Endothelial cell (in vitro differentiated cells): ENCODE measurements at regions not wholly inside any gene's neighbourhood (a gene's known extent, or its start where the extent isn't known, plus 50 kb on each side); places are given as distances from the start of the nearest gene placed in this dataset.
A peak's percentile ranks its signal among the peaks of the same experiment; 100 is the strongest.
"Not testable (repeated sequence)": the region's sequence is repeated elsewhere in the genome, so short reads cannot be mapped to it uniquely, and the experiment has no call there.

Experiments
- DNase-seq: peaks from one replicate; pipeline ENCODE4 v3.0.0; 2021; ENCODE audit warnings: low spot score
- H3K27ac Mint-ChIP-seq: one replicate; pipeline ENCODE4 v1.8.0; 2021; ENCODE audit warnings: mixed read lengths, inconsistent platforms; ENCODE audit not compliant: unreplicated experiment
- H3K27me3 Mint-ChIP-seq: one replicate; pipeline ENCODE4 v1.8.0; 2021; ENCODE audit warnings: mild to moderate bottlenecking, moderate library complexity, mixed read lengths, inconsistent platforms; ENCODE audit not compliant: unreplicated experiment
- H3K36me3 Mint-ChIP-seq: one replicate; pipeline ENCODE4 v1.8.0; 2021; ENCODE audit warnings: mild to moderate bottlenecking, low read depth, mixed read lengths, inconsistent platforms; ENCODE audit not compliant: unreplicated experiment
- H3K4me1 Mint-ChIP-seq: one replicate; pipeline ENCODE4 v1.8.0; 2021; ENCODE audit warnings: mild to moderate bottlenecking, mixed read lengths, inconsistent platforms; ENCODE audit not compliant: unreplicated experiment
- H3K4me3 Mint-ChIP-seq: one replicate; pipeline ENCODE4 v1.8.0; 2021; ENCODE audit warnings: mild to moderate bottlenecking, mixed read lengths, inconsistent platforms; ENCODE audit not compliant: unreplicated experiment
- H3K9me3 Mint-ChIP-seq: one replicate; pipeline ENCODE4 v1.8.0; 2021; ENCODE audit warnings: mixed read lengths, inconsistent platforms; ENCODE audit not compliant: unreplicated experiment
- TF ChIP-seq, protein P1 (sequence below): fragments of 200-600 bp; sonication (generic); IDR thresholded peaks from one replicate; pipeline ENCODE4 v1.5.0; 2021; ENCODE audit warnings: antibody characterized with exemption; ENCODE audit not compliant: unreplicated experiment

DNA sequence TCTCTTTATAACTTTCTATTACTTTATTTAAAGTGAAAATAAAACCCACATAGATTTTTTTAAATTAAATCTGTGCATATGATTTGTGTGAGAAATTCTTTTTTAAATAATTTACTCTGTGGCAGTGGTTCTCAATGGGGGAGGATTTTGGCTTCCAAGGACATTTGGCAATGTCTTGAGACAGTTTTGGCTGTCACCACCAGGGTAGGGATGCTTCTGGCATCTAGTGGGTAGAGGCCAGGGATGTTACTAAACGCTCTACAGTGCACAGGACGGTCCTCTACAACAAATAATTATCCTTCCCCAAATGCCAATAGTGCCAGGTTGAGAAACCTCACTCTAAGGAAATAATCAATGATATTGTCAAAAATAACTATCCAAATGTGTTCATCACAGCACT is 177.9 kb upstream of the CCNG1 start:
- H3K27ac Mint-ChIP-seq: no peak overlapping the region
- H3K36me3 Mint-ChIP-seq: no peaks in the 10 kb centered on the region
- TF ChIP-seq, protein P1, sequence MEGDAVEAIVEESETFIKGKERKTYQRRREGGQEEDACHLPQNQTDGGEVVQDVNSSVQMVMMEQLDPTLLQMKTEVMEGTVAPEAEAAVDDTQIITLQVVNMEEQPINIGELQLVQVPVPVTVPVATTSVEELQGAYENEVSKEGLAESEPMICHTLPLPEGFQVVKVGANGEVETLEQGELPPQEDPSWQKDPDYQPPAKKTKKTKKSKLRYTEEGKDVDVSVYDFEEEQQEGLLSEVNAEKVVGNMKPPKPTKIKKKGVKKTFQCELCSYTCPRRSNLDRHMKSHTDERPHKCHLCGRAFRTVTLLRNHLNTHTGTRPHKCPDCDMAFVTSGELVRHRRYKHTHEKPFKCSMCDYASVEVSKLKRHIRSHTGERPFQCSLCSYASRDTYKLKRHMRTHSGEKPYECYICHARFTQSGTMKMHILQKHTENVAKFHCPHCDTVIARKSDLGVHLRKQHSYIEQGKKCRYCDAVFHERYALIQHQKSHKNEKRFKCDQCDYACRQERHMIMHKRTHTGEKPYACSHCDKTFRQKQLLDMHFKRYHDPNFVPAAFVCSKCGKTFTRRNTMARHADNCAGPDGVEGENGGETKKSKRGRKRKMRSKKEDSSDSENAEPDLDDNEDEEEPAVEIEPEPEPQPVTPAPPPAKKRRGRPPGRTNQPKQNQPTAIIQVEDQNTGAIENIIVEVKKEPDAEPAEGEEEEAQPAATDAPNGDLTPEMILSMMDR: no peak
- no peak for DNase-seq
- no peak overlapping the region for H3K4me3 Mint-ChIP-seq
- no peaks in the 10 kb centered on the region for H3K9me3 Mint-ChIP-seq
- H3K4me1 Mint-ChIP-seq: peaks cover 14% of the 10 kb centered on the region
- H3K27me3 Mint-ChIP-seq: peaks cover 1% of the 10 kb centered on the region

DNA sequence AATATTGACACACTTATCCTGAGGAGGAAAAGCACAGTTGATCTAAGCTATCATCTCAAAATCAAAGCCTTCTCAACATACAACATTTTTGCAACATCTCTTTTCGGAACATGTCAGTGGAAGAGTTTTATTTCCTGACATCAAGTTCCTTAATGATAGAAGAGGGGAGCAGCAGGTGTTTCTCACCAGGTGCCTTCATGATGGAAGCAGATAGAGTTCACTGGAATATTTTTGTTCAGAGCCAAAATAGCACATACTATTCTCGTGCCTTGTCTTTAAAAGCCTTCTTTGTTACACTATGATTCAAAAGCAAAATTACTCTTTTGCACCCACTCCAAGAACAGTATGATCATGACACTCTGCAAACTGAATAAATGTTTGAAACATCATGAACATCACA is 176.9 kb upstream of the CCNG1 start:
- peaks cover 1% of the 10 kb centered on the region for H3K27me3 Mint-ChIP-seq
- no peaks in the 10 kb centered on the region for H3K36me3 Mint-ChIP-seq
- no peaks in the 10 kb centered on the region for H3K9me3 Mint-ChIP-seq
- H3K4me3 Mint-ChIP-seq: no peak overlapping the region
- TF ChIP-seq, protein P1: no peak
- no peak overlapping the region for H3K27ac Mint-ChIP-seq
- no peak for DNase-seq
- peaks cover 14% of the 10 kb centered on the region for H3K4me1 Mint-ChIP-seq

DNA sequence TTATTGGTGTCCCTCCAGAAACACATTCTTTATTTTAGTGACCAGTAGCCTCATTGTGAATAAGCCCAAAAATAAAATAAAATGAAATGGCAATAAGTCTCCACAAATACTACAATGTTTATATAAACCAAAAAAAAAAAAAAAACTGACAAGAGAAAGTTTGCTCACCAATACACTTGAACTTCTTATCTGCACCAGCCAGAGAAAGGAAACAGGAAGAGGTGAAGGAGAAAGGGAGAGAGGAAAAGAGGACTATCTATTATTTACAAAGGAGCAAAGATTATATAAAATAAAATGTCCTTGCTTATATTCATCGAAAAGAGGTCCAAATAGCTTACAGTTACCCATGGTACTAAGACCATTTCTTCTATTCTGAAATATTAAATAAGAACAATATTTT is 176.4 kb upstream of the CCNG1 start:
- peaks cover 14% of the 10 kb centered on the region for H3K4me1 Mint-ChIP-seq
- H3K36me3 Mint-ChIP-seq: no peaks in the 10 kb centered on the region
- no peaks in the 10 kb centered on the region for H3K9me3 Mint-ChIP-seq
- no peak overlapping the region for H3K4me3 Mint-ChIP-seq
- no peak for DNase-seq
- H3K27me3 Mint-ChIP-seq: peaks cover 1% of the 10 kb centered on the region
- TF ChIP-seq, protein P1: no peak
- H3K27ac Mint-ChIP-seq: no peak overlapping the region

DNA sequence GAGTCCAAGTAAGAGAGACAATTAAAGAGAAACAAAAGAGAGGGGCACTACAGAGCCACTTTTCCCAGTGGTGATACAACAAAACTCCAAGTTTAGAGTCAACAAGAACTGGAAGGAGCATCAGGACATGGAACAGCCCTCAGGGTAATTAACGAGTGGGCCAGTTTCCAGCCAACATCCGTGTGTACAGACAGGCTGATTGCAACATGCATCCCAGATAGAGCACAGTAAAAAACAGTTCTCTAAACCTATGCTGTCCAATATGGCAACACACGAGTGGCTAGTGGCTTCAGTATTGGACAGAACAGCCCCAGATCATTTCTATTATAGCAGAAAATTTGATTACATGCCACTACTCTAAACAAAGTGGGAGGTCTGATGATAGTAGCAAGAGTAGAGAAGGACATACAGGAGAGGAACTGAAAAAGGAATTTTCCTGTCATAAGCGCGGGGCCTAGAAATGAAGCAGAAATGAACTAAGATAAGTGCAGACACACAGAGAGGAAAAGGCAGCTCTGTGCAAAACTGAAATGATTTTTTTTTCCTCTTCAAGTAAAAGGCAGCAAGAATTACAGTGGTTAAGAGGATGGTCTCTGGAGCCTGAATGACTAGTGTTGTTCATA is 175.6 kb upstream of the CCNG1 start:
- H3K27me3 Mint-ChIP-seq: peaks cover 1% of the 10 kb centered on the region
- no peaks in the 10 kb centered on the region for H3K36me3 Mint-ChIP-seq
- DNase-seq: peak; percentile 9
- no peak overlapping the region for H3K4me3 Mint-ChIP-seq
- TF ChIP-seq, protein P1: no peak
- H3K4me1 Mint-ChIP-seq: peaks cover 14% of the 10 kb centered on the region
- no peak overlapping the region for H3K27ac Mint-ChIP-seq
- H3K9me3 Mint-ChIP-seq: no peaks in the 10 kb centered on the region

DNA sequence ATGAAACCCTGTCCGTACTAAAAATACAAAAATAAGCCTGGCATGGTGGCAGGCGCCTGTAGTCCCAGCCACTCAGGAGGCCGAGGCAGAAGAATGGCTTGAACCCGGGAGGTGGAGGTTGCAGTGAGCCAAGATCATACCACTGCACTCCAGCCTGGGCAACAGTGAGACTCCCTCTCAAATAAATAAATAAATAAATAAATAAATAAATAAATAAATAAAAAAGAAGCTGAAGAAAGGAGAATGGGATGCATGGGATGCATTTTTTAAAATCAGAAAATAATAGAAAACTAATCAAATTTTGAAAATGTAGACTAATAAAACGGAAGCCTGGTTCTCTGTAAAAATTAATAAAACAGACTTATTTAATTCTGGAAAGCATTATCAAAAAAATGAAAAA is 171.1 kb upstream of the CCNG1 start:
- H3K4me3 Mint-ChIP-seq, H3K9me3 Mint-ChIP-seq, H3K27ac Mint-ChIP-seq, H3K27me3 Mint-ChIP-seq, DNase-seq, H3K36me3 Mint-ChIP-seq: not testable (repeated sequence)
- H3K4me1 Mint-ChIP-seq: peaks cover 10% of the 10 kb centered on the region
